Fibroblast of mammary gland (primary cell): ENCODE measurements at regions not wholly inside any gene's neighbourhood (a gene's known extent, or its start where the extent isn't known, plus 50 kb on each side); places are given as distances from the start of the nearest gene placed in this dataset.
"Not testable (repeated sequence)": the region's sequence is repeated elsewhere in the genome, so short reads cannot be mapped to it uniquely, and the experiment has no call there.

Experiments used
- DNase-seq: peaks from one replicate; pipeline ENCODE4 v3.0.0-alpha.2; 2010; ENCODE audit warnings: low read depth
- H3K4me3 ChIP-seq: 2 replicates; pipeline ENCODE4 v1.5.1; 2011; ENCODE audit warnings: low read depth, mild to moderate bottlenecking, low read length, moderate library complexity; ENCODE audit not compliant: control insufficient read depth
- CTCF ChIP-seq: conservative IDR thresholded peaks from 2 replicates; pipeline ENCODE4 v1.5.1; 2011; ENCODE audit warnings: low read depth, low read length, inconsistent platforms; ENCODE audit not compliant: control insufficient read depth, insufficient read depth

GRCh38 chr5:2353871-2354440 is 397.5 kb downstream of the IRX2 start:
- no peak for TF ChIP-seq CTCF
- H3K4me3 ChIP-seq, result no peak overlapping the region
- no peak for DNase-seq

- TF ChIP-seq CTCF, result no peak
- no peak overlapping the region for H3K4me3 ChIP-seq
- DNase-seq, result no peak
These were observed 398.3 kb downstream of the IRX2 start for GRCh38 chr5:2353211-2353610.

GRCh38 chr5:2352101-2352861 is 399.2 kb downstream of the IRX2 start:
- no peak for DNase-seq
- H3K4me3 ChIP-seq, result no peak overlapping the region
- no peak for TF ChIP-seq CTCF

- DNase-seq, H3K4me3 ChIP-seq: not testable (repeated sequence)
These were observed 401.7 kb downstream of the IRX2 start for GRCh38 chr5:2349768-2350167.

GRCh38 chr5:2338686-2339085 is 412.8 kb downstream of the IRX2 start:
- H3K4me3 ChIP-seq, result no peak overlapping the region
- DNase-seq, result no peak
- no peak for TF ChIP-seq CTCF

GRCh38 chr5:2335733-2336515 is 415.6 kb downstream of the IRX2 start:
- H3K4me3 ChIP-seq, result no peak overlapping the region
- no peak for DNase-seq
- TF ChIP-seq CTCF, result no peak

- no peak overlapping the region for H3K4me3 ChIP-seq
- no peak for DNase-seq
- TF ChIP-seq CTCF, result no peak
These were observed 416.2 kb downstream of the IRX2 start for GRCh38 chr5:2335125-2335732.
